ENCODE measurements at regions not wholly inside any gene's neighbourhood (a gene's known extent, or its start where the extent isn't known, plus 50 kb on each side); places are given as distances from the start of the nearest gene placed in this dataset.

- peaks cover 43% of the 10 kb centered on the region for H3K27me3 Mint-ChIP-seq (ENCODE audit: low read depth)
- H3K4me3 Mint-ChIP-seq, result no peak overlapping the region
- H3K9me3 Mint-ChIP-seq, result peaks cover 3% of the 10 kb centered on the region
- no peak for TF ChIP-seq CTCF (IDR thresholded peaks at IDR 0.05; ENCODE audit: unreplicated experiment)
- no peak overlapping the region for H3K27ac Mint-ChIP-seq
- no peaks in the 10 kb centered on the region for H3K4me1 Mint-ChIP-seq
- no peaks in the 10 kb centered on the region for H3K36me3 Mint-ChIP-seq
- no peak for DNase-seq (ENCODE audit: low spot score in 2 of 2, unreplicated experiment in 2 of 2)
These were observed 219.1 kb downstream of the MED10 start for GRCh38 chr5:6158974-6159831.

- Mint-ChIP-seq H3K36me3 (no peaks in the 10 kb centered on the region), H3K27me3 (ENCODE audit: low read depth) (peaks cover 13% of the 10 kb centered on the region), H3K27ac (no peak overlapping the region), H3K9me3 (peaks cover 8% of the 10 kb centered on the region), H3K4me3 (no peak overlapping the region), H3K4me1 (no peaks in the 10 kb centered on the region)
- DNase-seq (ENCODE audit: low spot score in 2 of 2, unreplicated experiment in 2 of 2), result no peak
- no peak for TF ChIP-seq CTCF (IDR thresholded peaks at IDR 0.05; ENCODE audit: unreplicated experiment)
These were observed 224.1 kb downstream of the MED10 start for GRCh38 chr5:6154216-6154615.

GRCh38 chr5:6146271-6146670 lies 232.1 kb downstream of the MED10 start:
- no peak for DNase-seq (ENCODE audit: low spot score in 2 of 2, unreplicated experiment in 2 of 2)
- Mint-ChIP-seq H3K4me1 (no peaks in the 10 kb centered on the region), H3K27me3 (ENCODE audit: low read depth) (peaks cover 39% of the 10 kb centered on the region), H3K4me3 (no peak overlapping the region), H3K36me3 (no peaks in the 10 kb centered on the region), H3K27ac (no peak overlapping the region), H3K9me3 (no peaks in the 10 kb centered on the region)
- TF ChIP-seq CTCF (IDR thresholded peaks at IDR 0.05; ENCODE audit: unreplicated experiment), result no peak

GRCh38 chr5:6145616-6146237 lies 232.6 kb downstream of the MED10 start:
- Mint-ChIP-seq H3K4me3 (no peak overlapping the region), H3K27me3 (ENCODE audit: low read depth) (peaks cover 38% of the 10 kb centered on the region), H3K36me3 (no peaks in the 10 kb centered on the region), H3K9me3 (no peaks in the 10 kb centered on the region), H3K27ac (no peak overlapping the region), H3K4me1 (no peaks in the 10 kb centered on the region)
- no peak for TF ChIP-seq CTCF (IDR thresholded peaks at IDR 0.05; ENCODE audit: unreplicated experiment)
- DNase-seq (ENCODE audit: low spot score in 2 of 2, unreplicated experiment in 2 of 2), result no peak

- Mint-ChIP-seq H3K4me1 (peaks cover 3% of the 10 kb centered on the region), H3K27ac (no peak overlapping the region), H3K36me3 (no peaks in the 10 kb centered on the region), H3K27me3 (ENCODE audit: low read depth) (peaks cover 43% of the 10 kb centered on the region), H3K4me3 (no peak overlapping the region), H3K9me3 (no peaks in the 10 kb centered on the region)
- no peak for DNase-seq (ENCODE audit: low spot score in 2 of 2, unreplicated experiment in 2 of 2)
- TF ChIP-seq CTCF (IDR thresholded peaks at IDR 0.05; ENCODE audit: unreplicated experiment), result no peak
These were observed 234.8 kb downstream of the MED10 start for GRCh38 chr5:6143523-6143922.

Data from mesothelial cell of epicardium (in vitro differentiated cells).